HUDEP-2 (cell line): ENCODE measurements at regions not wholly inside any gene's neighbourhood (a gene's known extent, or its start where the extent isn't known, plus 50 kb on each side); places are given as distances from the start of the nearest gene placed in this dataset.
"Not testable (repeated sequence)": the region's sequence is repeated elsewhere in the genome, so short reads cannot be mapped to it uniquely, and the experiment has no call there.

Experiments
- DNase-seq, 76 experiments: peaks; one replicate each; lab custom pipeline; 2025; ENCODE audit not compliant: unreplicated experiment in 76 of 76; lab: John Stamatoyannopoulos, UW

DNA sequence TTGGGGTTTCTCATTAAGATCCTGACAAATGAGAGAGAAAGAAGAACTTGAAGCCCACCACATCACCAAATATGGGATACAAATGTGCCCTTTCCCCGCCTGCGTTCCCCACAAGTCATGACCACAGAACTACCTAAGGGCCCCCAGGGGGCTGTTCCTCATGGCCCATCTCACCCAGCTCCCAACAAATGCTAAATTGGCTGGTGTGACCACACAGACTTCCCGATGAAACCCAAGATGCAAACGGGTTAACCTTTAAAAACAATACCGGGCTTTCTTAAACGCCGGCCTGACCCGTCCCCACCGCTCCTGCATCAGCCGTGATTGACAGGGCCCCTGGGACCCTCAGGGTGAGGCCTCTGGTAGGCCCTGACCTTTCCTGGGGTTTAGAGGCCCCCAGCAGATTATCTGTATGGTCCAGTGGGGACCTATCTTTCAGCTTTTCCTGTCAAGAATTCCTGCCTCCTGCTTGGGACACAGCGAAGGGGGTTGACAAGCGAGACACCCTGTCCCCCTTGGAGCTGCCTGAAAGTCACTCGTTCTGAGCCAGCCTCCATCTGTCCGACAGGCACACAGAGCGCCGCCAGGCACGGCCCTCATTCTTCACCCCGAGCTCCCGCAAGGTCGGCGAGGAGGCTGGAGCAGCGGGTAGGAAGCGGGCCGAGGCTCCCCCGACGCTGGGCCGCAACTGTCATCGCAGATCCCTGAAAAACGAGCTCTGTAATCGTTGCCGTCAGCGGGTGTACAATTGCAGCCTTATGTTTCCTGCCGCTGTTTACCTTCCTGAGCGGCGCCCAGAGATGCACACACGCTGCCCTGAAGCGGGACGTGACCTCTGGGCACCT, 300.1 kb downstream of the FOXL1 start:
- no peak for DNase-seq

DNA sequence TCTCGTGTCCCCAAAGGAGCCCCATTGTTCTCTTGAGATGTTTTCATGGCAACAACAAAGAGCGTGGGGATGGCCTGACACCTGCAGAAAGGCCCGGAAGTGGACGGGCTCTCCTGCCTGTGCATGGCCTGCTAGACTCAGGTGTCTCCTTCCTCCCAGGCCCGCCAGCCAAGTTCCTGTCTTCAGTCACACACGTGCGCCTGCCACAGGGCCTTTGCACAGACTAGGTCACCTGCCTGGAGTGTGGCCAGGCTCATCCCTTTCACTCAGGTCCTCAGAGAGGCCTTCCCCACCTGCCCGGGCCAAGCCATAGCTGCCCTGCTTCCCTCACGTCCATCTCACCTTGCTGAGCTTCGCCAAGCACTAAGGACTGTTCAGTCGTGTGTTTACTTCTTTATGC, 300.9 kb downstream of the FOXL1 start:
- no peak for DNase-seq

DNA sequence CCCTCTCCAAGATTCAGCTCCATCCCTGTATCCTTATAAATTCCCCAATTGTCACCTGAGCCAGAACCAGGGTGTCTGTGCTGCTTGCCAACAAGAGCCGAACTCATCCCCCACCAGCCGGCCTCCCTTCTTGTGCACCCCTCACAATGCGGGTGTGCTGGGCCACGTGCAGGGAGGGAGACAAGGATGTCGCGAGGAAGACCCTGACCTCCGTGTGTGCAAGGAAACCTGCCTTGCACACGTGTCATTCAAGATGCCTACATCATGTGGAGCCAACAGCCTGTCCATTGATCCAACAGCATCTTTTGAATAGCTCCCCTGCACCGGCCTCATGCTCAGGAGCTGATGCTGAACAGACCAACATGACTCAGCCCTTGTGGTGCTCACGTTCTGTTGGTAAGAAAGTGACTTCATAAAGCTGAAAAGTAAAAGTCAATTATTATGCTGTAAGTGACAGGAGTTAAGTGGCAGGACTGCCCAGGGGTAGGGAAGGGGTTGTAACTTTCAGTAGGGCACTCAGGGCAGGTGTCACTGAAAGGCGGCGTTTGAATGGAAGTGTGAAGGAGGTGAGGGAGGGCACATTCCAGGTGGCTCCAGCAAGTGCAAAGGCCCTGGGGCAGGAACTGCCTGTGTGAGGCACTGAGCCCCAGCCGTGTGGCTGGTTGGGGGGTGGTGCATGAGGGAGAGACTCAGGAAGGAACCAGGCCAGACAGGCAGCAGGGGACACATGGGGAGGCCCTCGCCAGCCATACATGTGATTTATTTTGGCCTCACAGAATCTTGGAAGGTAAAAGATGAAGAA, 302.2 kb downstream of the FOXL1 start:
- DNase-seq, result no peak

DNA sequence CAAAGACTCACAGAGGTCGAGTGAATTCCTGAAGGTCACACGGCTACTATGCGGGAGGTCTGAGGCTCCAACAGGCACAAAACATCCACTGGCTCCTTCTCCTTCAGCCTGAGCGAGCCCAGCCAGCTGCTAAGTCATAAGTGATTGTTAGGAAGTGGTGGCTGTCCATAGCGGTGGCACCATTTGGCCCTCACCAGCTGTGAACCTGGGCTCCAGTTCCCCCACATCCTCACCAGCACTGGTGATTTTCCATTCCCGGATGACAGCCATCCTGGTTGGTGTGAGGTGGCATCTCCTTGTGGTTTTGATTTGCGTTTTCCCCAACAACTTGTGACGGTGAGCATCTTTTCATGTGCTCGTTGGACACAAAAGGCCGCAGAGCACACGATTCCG, 302.8 kb downstream of the FOXL1 start:
- no peak for DNase-seq

DNA sequence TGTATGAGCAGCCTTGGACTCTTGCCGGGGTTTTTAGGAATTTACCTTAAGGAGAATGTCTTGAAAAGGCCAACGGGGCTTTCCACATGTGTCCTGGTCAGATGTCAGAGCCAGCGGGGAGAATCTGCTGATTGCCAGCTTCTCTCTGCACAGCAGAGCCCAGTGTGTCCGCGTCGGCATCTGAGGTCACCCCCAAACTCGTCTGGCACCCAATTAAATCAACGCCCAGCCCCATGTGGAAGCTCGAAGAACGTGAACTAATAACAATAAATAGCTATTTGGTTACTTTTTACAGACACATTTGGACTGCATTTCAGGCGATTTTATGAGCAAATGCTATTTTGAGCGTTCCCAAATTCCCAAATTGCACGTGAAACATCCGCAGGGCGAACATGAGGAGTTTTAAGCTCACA, 303.5 kb downstream of the FOXL1 start:
- DNase-seq, result no peak

DNA sequence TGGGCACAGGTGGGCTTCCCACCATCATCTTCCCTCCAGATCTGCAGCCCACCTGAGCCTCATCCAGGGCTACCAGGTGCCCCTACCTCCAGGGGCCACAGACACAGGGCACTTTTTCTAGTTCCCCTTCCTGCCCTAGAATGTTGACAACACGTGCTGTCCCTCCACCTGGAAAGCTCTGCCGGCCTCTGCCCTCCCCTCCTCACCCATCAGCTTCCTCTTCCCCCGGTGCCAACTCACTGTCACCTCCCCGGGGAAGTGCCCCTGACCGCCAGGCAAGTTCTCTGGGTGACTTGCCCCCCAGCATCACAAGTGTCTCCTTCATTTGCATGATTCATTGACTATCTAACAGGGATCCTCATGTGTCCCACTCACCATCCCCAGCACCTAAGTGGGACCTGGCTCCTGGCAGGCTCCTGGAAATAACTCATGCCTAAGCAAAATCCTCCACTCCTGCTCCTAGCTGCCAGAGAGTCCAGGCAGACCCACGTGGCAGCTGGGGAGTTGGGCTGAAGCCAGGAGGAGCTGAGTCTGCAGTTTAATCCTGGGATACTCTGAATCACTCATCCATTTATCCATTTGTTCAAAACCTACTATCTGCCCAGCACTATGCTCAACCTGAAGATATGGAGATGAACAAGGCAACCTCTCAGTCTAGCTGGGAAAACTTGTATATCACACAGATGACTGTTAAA, 304.4 kb downstream of the FOXL1 start:
- no peak for DNase-seq

DNA sequence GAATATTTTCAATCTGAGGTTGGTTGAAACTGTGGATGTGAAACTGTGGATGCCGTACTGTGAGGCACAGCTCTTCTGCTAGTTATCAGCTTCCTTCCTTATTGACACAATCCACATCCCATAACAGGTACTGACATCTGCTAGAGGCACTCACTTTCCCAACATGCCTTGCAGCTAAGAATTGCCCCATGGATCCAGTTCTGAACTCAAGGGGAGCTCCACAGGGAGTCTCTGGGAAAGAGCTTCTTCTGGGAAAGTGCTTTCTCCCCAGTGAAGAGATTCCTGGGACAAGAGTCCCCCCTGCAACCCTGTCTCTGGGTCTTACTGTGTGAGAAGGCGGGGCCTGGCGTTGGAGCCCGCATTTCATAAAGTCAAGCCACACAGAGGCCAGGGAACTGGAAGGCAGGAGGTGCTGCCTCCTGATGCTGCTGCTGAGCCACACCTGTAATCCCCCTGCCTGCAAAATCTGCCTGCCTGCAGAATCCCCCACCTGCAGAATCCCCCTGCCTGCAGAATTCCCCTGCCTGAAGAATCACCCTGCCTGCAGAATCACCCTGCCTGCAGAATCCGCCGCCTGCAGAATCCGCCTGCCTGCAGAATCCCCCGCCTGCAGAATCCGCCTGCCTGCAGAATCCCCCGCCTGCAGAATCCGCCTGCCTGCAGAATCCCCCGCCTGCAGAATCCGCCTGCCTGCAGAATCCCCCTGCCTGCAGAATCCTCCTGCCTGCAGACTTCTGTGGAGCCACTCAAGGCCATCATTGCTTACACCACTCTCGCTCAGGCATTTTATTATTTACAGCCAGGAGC, 305.4 kb downstream of the FOXL1 start:
- DNase-seq, result no peak

DNA sequence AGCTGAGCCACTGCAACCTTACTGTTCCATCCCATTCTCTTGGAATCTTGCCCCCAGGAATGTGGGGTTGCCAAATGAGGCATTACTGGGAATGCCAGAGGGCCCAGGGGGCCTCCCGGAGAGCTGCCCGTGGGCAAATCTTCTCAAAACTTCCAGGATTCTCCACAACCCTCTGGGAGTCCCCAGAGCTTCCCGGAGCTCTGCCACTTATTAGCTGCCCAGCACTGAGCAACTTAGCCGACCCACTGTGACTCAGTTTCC, 306.0 kb downstream of the FOXL1 start:
- DNase-seq, result no peak

DNA sequence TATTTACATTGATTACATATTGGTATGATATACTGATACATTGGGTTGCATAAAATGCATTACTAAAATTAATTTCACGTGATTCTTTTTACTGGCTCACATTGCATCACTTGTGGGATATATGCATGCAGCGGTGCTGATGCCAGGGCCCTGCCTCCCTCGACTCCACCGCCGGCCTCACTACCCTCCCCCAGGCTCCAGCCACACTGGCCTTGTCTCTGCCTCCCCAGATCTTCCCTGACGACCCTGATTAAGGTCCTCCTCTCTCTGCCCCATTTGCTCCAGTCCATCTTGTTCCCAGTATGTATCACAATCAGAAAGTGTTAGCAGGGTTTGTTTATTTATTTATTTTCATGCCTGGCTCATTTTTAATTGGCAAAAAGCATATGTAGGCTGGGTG, 306.8 kb downstream of the FOXL1 start:
- no peak for DNase-seq

DNA sequence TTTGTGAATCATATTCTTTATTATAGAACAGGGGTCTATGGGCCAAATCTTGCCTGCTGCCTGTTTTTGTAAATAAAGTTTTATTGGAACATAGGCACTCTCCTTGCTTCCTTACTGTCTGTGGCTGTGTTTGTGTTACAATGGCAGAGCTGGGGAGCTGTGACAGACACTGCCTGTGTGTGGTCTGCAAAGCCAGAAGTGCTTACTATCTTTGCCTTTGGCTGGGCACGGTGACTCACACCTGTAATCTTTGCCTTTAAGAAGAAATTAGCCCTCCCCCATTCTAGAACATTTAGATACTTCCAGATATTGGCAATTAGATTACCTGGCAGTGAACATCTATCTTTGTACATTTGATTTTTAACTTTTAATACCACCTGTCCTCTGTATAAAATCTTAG, 308.3 kb downstream of the FOXL1 start:
- DNase-seq, result no peak

DNA sequence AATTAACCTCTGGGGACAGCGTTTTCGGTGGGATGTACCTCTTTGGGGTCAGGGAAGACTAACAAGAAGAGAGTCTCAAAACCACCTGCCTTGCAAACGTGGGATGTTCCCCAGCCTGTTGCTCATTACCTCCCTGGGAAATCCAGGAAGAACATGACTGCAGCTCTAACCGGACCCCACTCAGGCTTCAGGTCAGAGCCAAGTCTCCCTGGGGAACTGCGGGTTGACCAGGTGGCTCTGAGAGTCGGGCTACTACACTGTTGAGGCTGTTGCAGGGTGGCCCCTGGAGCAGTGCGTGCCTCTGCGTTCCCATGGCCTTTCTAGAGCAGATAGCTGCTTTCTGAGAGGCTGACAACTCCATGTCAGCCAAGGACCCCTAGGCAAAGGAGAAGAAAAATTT, 309.1 kb downstream of the FOXL1 start:
- DNase-seq, result no peak

DNA sequence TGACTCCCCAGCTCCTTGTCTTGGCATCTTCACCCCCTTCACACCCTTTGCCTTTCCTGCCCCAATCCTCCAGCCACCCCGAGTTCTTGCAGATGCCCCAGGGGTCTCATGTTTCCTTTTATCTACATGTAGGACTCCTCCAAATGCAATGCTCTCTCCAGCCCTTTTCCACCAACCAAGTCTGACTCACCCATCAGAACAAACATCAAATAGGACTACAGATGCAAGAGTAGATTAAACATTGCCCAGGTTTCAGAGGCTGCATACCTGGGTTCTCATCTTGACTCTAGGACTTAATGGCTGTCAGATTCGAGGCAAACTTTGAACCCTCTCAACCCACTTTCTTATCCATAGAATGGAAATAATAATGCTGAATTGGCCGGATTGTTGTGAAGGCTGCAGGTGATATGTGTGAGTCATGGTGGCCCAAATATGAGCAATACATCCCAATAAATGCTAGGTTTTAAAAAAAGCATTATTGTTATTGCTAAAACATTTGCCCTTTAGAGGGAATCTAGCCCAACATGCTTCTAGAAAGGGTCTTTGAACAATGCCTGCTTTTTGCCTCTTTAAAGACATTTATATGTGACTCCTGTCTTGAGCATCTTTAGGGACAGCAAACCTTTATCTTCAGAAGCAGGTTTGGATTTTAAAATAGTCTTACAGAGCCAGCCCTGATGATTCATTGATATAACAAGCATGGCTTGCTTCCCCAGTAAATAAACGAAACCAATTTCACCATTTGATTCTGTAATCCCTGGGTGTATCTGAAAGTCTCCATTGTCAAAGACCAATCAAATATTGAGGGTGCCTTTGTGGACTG, 310.1 kb downstream of the FOXL1 start:
- no peak for DNase-seq

DNA sequence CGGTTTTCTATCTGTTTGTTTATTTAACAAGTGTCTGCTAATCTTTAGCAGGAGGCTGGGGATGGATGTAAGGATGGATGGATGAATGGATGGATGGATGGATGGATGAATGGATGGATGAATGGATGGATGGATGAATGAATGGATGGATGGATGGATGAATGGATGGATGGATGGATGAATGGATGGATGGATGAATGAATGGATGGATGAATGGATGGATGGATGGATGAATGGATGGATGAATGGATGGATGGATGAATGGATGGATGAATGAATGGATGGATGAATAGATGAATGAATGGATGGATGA, 310.7 kb downstream of the FOXL1 start:
- not testable (repeated sequence) for DNase-seq

DNA sequence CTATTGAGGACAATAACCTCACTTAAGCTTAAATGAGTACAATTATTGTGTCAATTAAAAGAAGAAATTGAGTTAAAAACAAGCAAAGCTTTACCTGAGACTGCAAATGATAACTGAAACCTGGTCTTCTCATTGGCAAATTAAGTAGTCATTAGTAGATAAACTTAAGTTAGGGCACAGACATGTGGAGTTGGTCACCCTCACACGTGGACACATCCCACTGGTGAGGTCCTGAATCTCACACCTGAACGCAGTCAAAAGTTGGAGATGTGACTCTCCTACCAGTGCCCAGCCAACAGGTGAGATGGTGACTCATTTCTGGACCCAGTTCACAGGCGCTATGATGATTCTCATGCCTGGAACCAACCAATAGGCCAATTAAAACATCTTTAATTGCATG, 311.6 kb downstream of the FOXL1 start:
- DNase-seq, result no peak

DNA sequence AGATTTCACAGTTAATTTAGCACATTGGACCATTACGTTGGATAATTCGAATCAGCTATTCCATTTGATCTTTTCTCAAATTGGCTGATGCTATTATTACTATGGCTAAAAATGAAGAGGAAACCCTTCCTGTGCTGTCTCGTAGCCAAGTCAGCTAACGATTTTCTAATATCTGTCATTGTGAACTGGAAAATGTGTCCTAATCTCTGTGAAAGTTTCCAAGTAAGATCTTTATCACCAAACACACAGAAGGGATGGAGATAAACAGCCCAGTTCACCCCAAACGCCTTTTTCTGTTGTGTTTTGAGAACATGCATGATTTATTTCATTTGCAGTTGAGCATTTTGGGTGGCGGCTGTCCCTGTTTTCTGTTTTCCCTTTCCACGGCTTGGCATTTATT, 312.8 kb downstream of the FOXL1 start:
- no peak for DNase-seq

DNA sequence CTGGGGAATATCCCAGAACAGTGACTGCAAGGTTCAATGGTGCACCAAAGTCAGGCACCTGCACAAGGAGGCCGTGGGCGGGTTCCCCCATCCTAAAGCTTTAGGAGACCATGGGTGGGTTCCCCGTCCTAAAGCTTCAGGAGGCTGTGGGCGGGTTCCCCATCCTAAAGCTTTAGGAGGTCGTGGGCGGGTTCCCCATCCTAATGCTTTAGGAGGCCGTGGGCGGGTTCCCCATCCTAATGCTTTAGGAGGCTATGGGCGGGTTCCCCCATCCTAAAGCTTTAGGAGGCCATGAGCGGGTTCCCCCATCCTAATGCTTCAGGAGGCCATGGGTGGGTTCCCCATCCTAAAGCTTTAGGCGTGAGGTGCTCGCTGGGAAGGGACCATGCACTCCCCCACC, 313.3 kb downstream of the FOXL1 start:
- DNase-seq, result no peak

DNA sequence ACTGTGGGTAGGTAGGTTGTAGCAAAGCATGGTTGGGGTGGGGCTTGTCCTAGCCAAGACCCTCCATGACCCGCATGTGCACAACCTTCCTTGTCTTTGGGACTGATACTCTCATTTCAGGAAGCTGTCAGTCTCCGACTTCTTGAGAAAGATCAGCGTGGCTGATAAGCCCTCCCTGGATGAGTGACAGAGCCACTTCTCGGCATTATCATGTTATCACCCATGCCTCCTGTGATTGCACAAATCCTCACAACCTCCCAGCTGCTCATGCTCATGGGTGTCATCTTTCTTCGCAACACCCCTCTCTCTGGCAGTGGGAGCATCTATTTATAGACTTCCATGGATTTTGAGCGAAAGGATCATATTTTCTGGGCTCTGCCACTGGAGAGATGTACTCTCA, 314.2 kb downstream of the FOXL1 start:
- no peak for DNase-seq

DNA sequence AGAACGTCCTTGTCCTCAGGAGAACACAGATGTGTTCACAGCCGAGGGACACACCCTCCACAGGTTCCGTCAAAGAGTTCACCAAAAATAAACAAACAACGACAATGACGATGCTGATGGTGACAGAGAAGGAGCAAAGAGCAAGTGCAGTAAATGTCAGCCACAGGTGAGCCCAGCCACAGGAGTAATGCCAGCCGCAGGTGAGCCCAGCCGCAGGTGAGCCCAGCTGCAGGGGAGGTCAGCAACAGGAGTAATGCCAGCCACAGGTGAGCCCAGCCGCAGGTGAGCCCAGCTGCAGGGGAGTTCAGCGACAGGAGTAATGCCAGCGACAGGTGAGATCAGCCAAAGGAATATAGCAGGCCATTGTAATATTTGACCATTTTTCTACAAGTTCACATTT, 315.2 kb downstream of the FOXL1 start:
- DNase-seq, result no peak

DNA sequence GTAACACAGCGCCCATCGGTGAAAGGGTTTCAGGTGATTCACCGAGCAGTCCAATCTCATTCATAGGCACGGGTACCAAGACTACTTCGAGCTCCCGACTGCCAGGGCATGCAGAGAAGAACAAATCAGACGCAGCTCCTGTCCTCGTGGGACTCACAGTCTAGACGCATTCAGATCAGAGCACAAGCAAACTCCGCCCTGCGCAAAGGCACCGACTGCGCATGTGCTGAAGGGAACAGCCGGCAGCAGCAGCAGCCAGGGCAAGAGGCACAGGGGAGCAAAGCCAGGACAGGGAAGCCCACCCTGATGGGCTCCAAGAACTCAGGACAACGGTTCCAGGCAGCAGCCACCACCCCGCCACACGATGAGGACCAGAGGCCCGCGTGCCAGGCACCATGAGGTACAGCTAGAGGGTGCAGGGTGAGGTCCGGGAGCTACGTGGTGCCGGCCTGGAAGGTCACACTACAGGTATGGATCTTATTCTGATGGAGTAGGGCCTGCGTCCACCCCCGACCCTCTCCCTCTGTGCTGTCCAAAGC, 315.7 kb downstream of the FOXL1 start:
- no peak for DNase-seq

DNA sequence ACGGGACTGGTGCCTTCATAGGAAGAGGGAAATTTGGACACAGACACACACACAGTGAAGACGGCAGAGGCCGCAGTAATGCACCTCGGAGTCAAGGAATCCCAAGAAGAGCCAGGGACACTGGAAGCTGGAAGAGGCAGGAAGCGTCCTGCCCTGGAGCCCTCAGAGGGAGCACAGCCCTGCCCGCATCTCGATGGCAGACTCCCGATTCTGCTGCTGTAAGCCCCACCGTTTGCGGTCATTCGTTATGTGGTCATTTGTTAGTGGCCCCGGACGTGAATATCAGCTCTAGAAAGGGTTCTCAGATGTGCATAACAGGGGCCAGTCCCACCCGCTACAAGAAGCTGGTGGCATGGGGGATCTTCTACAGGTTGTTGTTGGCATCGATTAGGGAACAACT, 316.6 kb downstream of the FOXL1 start:
- no peak for DNase-seq
